ENCODE measurements at regions not wholly inside any gene's neighbourhood (a gene's known extent, or its start where the extent isn't known, plus 50 kb on each side); places are given as distances from the start of the nearest gene placed in this dataset.

DNA sequence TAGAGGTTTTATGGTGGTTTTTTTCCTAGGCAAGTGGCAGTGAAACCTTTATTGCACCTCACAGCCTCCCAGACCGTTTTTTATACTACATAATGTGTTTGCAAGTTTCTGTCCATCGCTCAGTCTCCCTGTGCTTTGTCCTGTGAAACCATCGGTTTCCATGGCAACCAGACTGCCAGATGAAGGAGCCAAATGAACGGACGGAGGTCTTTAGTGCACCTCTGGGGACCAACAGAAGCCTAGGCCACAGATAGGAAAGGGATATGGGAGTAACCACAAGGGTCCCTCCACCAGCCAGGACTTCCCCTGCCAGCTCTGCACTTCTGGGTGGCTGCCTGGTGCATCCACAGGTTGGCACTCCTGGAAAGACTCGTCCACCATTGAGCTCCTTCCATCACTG, 165.0 kb downstream of the CHST1 start:
- TF ChIP-seq, protein P1, sequence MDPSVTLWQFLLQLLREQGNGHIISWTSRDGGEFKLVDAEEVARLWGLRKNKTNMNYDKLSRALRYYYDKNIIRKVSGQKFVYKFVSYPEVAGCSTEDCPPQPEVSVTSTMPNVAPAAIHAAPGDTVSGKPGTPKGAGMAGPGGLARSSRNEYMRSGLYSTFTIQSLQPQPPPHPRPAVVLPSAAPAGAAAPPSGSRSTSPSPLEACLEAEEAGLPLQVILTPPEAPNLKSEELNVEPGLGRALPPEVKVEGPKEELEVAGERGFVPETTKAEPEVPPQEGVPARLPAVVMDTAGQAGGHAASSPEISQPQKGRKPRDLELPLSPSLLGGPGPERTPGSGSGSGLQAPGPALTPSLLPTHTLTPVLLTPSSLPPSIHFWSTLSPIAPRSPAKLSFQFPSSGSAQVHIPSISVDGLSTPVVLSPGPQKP (IDR thresholded peaks at IDR 0.05; ENCODE audit: borderline replicate concordance, low read depth, low read length): no peak
- TF ChIP-seq, protein P2, sequence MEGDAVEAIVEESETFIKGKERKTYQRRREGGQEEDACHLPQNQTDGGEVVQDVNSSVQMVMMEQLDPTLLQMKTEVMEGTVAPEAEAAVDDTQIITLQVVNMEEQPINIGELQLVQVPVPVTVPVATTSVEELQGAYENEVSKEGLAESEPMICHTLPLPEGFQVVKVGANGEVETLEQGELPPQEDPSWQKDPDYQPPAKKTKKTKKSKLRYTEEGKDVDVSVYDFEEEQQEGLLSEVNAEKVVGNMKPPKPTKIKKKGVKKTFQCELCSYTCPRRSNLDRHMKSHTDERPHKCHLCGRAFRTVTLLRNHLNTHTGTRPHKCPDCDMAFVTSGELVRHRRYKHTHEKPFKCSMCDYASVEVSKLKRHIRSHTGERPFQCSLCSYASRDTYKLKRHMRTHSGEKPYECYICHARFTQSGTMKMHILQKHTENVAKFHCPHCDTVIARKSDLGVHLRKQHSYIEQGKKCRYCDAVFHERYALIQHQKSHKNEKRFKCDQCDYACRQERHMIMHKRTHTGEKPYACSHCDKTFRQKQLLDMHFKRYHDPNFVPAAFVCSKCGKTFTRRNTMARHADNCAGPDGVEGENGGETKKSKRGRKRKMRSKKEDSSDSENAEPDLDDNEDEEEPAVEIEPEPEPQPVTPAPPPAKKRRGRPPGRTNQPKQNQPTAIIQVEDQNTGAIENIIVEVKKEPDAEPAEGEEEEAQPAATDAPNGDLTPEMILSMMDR (conservative IDR thresholded peaks at IDR 0.05; ENCODE audit: low read depth, low read length): no peak
- TF ChIP-seq POLR2A (IDR thresholded peaks at IDR 0.05; ENCODE audit: low read depth, low read length): no peak
- no peak for TF ChIP-seq SMC3 (IDR thresholded peaks at IDR 0.05; ENCODE audit: low read depth, low read length)
- no peak for TF ChIP-seq CEBPB (IDR thresholded peaks at IDR 0.05; ENCODE audit: low read depth, low read length)
- TF ChIP-seq MXI1 (IDR thresholded peaks at IDR 0.05; ENCODE audit: borderline replicate concordance, low read depth, low read length): no peak
- TF ChIP-seq CHD1 (IDR thresholded peaks at IDR 0.05; ENCODE audit: low read depth, low read length): no peak
- TF ChIP-seq RFX5 (IDR thresholded peaks at IDR 0.05; ENCODE audit: low read depth, low read length): no peak
- no peak for TF ChIP-seq BHLHE40 (IDR thresholded peaks at IDR 0.05; ENCODE audit: low read depth, low read length)
- TF ChIP-seq MAZ (IDR thresholded peaks at IDR 0.05; ENCODE audit: borderline replicate concordance, low read depth, low read length): no peak

Data from IMR-90 (cell line).